ENCODE measurements at regions not wholly inside any gene's neighbourhood (a gene's known extent, or its start where the extent isn't known, plus 50 kb on each side); places are given as distances from the start of the nearest gene placed in this dataset.

- TF ChIP-seq CTCF (IDR thresholded peaks at IDR 0.05) (no peak), POLR2A (IDR thresholded peaks at IDR 0.05) (no peak)
Measured at GRCh38 chr7:46943996-46944395, 637.9 kb downstream of the TNS3 start.
